NB4 (cell line): ENCODE measurements at regions not wholly inside any gene's neighbourhood (a gene's known extent, or its start where the extent isn't known, plus 50 kb on each side); places are given as distances from the start of the nearest gene placed in this dataset.

Experiments used
- POLR2A ChIP-seq: IDR thresholded peaks from 2 replicates; pipeline ENCODE4 v1.6.1; 2011; ENCODE audit warnings: mild to moderate bottlenecking; ENCODE audit not compliant: insufficient read length; ENCODE audit errors: extremely low read depth
- TF ChIP-seq, protein P1 (sequence below): IDR thresholded peaks from one replicate; pipeline ENCODE4 v1.5.1; 2012; ENCODE audit warnings: low read depth, low read length
- TF ChIP-seq, protein P2 (sequence below): IDR thresholded peaks from 2 replicates; pipeline ENCODE4 v1.6.1; 2011; ENCODE audit warnings: low read depth, low read length

DNA sequence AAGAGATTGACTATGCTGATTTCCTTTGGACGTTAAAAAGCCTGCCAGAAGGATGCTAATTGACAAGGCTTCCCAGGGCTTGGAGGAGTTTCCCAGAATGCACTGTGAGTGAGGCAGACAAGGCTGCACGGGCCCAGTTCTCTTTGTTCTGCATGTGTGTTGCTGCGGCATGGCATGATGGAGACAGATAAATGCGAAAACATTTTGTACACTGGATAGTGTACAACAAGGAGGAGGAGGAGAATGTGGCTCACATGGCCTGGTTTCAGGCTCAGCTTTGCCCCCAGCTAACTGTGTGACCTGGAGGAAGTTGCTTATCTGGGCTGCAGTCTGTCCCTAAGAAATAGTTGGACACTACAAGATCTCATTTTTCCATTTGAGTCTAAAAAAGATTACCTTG is 135.5 kb upstream of the CPEB4 start:
- TF ChIP-seq, protein P1, sequence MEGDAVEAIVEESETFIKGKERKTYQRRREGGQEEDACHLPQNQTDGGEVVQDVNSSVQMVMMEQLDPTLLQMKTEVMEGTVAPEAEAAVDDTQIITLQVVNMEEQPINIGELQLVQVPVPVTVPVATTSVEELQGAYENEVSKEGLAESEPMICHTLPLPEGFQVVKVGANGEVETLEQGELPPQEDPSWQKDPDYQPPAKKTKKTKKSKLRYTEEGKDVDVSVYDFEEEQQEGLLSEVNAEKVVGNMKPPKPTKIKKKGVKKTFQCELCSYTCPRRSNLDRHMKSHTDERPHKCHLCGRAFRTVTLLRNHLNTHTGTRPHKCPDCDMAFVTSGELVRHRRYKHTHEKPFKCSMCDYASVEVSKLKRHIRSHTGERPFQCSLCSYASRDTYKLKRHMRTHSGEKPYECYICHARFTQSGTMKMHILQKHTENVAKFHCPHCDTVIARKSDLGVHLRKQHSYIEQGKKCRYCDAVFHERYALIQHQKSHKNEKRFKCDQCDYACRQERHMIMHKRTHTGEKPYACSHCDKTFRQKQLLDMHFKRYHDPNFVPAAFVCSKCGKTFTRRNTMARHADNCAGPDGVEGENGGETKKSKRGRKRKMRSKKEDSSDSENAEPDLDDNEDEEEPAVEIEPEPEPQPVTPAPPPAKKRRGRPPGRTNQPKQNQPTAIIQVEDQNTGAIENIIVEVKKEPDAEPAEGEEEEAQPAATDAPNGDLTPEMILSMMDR: no peak
- no peak for TF ChIP-seq POLR2A
- TF ChIP-seq, protein P2, sequence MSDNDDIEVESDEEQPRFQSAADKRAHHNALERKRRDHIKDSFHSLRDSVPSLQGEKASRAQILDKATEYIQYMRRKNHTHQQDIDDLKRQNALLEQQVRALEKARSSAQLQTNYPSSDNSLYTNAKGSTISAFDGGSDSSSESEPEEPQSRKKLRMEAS: no peak
